Transverse colon (tissue), 4 donors: ENCODE measurements at regions not wholly inside any gene's neighbourhood (a gene's known extent, or its start where the extent isn't known, plus 50 kb on each side); places are given as distances from the start of the nearest gene placed in this dataset.

Source experiments
- DNase-seq: peaks from one replicate; pipeline ENCODE4 v3.0.0-alpha.2; 2019
- H3K27ac ChIP-seq, 4 donors: fragments of 200-600 bp; sonication (generic); 2 replicates each; pipeline ENCODE4 v1.5.1; 2016 to 2018; ENCODE audit warnings: inconsistent platforms in 4 of 4
- H3K27me3 ChIP-seq: fragments of 200-600 bp; sonication (generic); 2 replicates; pipeline ENCODE4 v1.5.1; 2017; ENCODE audit warnings: inconsistent platforms
- H3K36me3 ChIP-seq, 4 donors: fragments of 200-600 bp; sonication (generic); 2 replicates each; pipeline ENCODE4 v1.5.1; 2017 to 2019; ENCODE audit warnings: inconsistent platforms in 4 of 4
- H3K4me1 ChIP-seq, 4 donors: fragments of 200-600 bp; sonication (generic); 2 replicates each; pipeline ENCODE4 v1.5.1; 2017 to 2020; ENCODE audit warnings: inconsistent platforms in 4 of 4
- H3K4me3 ChIP-seq, 4 donors: fragments of 200-600 bp; sonication (generic); 1 replicate in 1 of 4; 2 replicates in 3 of 4; pipeline versions ENCODE4 v1.5.1 to v1.6.1; 2017 to 2019; ENCODE audit warnings: inconsistent platforms in 4 of 4
- H3K9me3 ChIP-seq, 2 donors: fragments of 200-600 bp; sonication (generic); 2 replicates each; pipeline ENCODE4 v1.5.1; 2017 to 2019; ENCODE audit warnings: inconsistent platforms in 2 of 2
- EP300 ChIP-seq: sonication (generic); formaldehyde crosslinking; IDR thresholded peaks from one replicate; pipeline ENCODE4 v1.6.1; 2017; ENCODE audit warnings: antibody characterized with exemption, low read depth
- POLR2A ChIP-seq: fragments of 450-650 bp; IDR thresholded peaks from one replicate; pipeline ENCODE4 v1.6.1; 2016; ENCODE audit warnings: antibody characterized with exemption, mild to moderate bottlenecking, moderate library complexity
- POLR2AphosphoS5 ChIP-seq, 3 donors: sonication (generic); formaldehyde crosslinking; IDR thresholded peaks; one replicate each; pipeline ENCODE4 v1.6.1; 2016; ENCODE audit warnings: antibody characterized with exemption in 3 of 3
- WGBS, 2 donors: methylation state at CpG; one replicate each; pipeline ENCODE4 v1.1.5; 2018; ENCODE audit warnings: low coverage in 1 of 2; 5-methylcytosine and 5-hydroxymethylcytosine counted together
- in situ Hi-C, 4 donors: fragments of 200-750 bp; cut with MboI; loops; one replicate each; pipeline versions ENCODE4 v1.15.0 to v1.15.1; 2017; ENCODE audit warnings: low sequenced_read_pairs in 3 of 4, low pct_ligation_motif_present in 1 of 4, low pct_unique_long_range_greater_than_20kb in 1 of 4
- intact Hi-C: fragments of 100-400 bp; cut with DNase I; formaldehyde crosslinking; loops from one replicate; pipeline ENCODE4 v1.15.1; 2023; ENCODE audit warnings: low total_unique reads
- TF ChIP-seq, protein P1 (sequence below), 5 experiments: fragments of 200-600 bp in 3 of 5; fragments of 450-650 bp in 2 of 5; sonication (generic) in 3 of 5; IDR thresholded peaks; 1 replicate in 2 of 5; 2 replicates in 3 of 5; pipeline ENCODE4 v1.5.1; 2016 to 2017; ENCODE audit warnings: antibody characterized with exemption in 5 of 5, inconsistent platforms in 3 of 5, mild to moderate bottlenecking in 2 of 5, moderate library complexity in 1 of 5

DNA sequence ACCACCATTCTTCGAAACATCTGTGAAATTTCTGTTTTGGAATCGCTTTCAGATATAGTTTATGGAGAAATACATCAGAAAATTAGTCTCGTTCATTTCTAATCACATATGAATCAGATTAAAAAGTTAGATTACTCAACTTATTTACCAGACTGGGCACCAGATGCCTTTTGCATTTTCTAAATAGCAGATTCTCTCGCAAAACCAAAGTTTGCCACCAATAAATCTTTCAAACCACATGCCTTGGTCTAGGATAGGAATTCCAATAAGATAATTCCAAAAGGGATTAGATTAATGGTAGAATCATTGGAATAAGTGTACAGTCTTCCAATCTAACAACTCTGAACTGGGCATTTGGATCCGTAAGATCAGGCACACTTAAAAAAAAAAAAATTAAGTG lies 160.4 kb upstream of the TAB2 start:
- in situ Hi-C loops: no loop called here

DNA sequence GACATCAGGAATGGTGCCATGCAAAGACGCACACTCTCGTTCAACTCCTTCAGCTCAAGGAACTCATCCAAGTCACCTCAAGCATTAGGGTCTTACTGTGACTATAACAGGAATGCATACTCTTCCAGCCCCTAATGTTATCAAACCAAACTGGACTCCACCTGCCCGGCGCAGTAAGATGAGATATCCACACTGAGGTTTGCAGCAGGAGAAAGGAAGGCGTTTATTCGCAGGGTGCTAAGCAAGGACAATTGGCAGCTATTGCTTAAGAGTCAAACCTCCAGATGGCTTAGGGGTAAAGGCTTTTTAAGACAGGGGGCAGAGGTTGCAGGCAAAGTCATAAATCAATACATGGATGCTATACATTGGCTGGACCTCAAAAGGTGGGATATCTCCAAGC lies 159.4 kb upstream of the TAB2 start:
- in situ Hi-C loops: no loop called here
- no peak for DNase-seq
- 85 to 94% methylated on average over 2 to 6 of the region's 6 CpGs for WGBS, 2 donors

More for the DNA sequence above, 160.4 kb upstream of the TAB2 start:
- Histone ChIP-seq H3K4me3 (no peak overlapping the region), H3K27ac (no peak overlapping the region), H3K4me1 (no peaks in the 10 kb centered on the region), H3K36me3 (no peaks in the 10 kb centered on the region), H3K27me3 (no peaks in the 10 kb centered on the region), H3K9me3 (no peaks in the 10 kb centered on the region)
- no peak for TF ChIP-seq EP300
- TF ChIP-seq POLR2AphosphoS5 (IDR thresholded peaks at IDR 0.05): no peak
- TF ChIP-seq POLR2A: no peak
- TF ChIP-seq, protein P1, sequence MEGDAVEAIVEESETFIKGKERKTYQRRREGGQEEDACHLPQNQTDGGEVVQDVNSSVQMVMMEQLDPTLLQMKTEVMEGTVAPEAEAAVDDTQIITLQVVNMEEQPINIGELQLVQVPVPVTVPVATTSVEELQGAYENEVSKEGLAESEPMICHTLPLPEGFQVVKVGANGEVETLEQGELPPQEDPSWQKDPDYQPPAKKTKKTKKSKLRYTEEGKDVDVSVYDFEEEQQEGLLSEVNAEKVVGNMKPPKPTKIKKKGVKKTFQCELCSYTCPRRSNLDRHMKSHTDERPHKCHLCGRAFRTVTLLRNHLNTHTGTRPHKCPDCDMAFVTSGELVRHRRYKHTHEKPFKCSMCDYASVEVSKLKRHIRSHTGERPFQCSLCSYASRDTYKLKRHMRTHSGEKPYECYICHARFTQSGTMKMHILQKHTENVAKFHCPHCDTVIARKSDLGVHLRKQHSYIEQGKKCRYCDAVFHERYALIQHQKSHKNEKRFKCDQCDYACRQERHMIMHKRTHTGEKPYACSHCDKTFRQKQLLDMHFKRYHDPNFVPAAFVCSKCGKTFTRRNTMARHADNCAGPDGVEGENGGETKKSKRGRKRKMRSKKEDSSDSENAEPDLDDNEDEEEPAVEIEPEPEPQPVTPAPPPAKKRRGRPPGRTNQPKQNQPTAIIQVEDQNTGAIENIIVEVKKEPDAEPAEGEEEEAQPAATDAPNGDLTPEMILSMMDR (IDR thresholded peaks at IDR 0.05): no peak
- 82 to 96% methylated on average over 4 to 5 of the region's 5 CpGs for WGBS, 2 donors
- intact Hi-C loops: no loop called here
- DNase-seq: no peak

GRCh38 chr6:149160943-149161342 lies 156.6 kb upstream of the TAB2 start:
- H3K27me3 ChIP-seq: no peaks in the 10 kb centered on the region
- no peaks in the 10 kb centered on the region for H3K36me3 ChIP-seq
- in situ Hi-C loops: no loop called here
- no peak overlapping the region for H3K4me3 ChIP-seq
- intact Hi-C loops: no loop called here
- no peak overlapping the region for H3K27ac ChIP-seq
- no peaks in the 10 kb centered on the region for H3K9me3 ChIP-seq
- no peak for DNase-seq
- no peaks in the 10 kb centered on the region for H3K4me1 ChIP-seq
- no peak for TF ChIP-seq POLR2A
- TF ChIP-seq POLR2AphosphoS5 (IDR thresholded peaks at IDR 0.05): no peak
- no peak for TF ChIP-seq EP300
- TF ChIP-seq, protein P1 (IDR thresholded peaks at IDR 0.05): no peak
- 29 to 82% methylated on average over 1 of the region's 1 CpG for WGBS, 2 donors

More for the DNA sequence above, 159.4 kb upstream of the TAB2 start:
- TF ChIP-seq, protein P1 (IDR thresholded peaks at IDR 0.05): no peak
- no peak for TF ChIP-seq EP300
- no peak for TF ChIP-seq POLR2A
- no peak for TF ChIP-seq POLR2AphosphoS5 (IDR thresholded peaks at IDR 0.05)
- Histone ChIP-seq H3K4me3 (no peak overlapping the region), H3K27ac (no peak overlapping the region), H3K27me3 (no peaks in the 10 kb centered on the region), H3K4me1 (no peaks in the 10 kb centered on the region), H3K36me3 (no peaks in the 10 kb centered on the region), H3K9me3 (no peaks in the 10 kb centered on the region)
- intact Hi-C loops: no loop called here

DNA sequence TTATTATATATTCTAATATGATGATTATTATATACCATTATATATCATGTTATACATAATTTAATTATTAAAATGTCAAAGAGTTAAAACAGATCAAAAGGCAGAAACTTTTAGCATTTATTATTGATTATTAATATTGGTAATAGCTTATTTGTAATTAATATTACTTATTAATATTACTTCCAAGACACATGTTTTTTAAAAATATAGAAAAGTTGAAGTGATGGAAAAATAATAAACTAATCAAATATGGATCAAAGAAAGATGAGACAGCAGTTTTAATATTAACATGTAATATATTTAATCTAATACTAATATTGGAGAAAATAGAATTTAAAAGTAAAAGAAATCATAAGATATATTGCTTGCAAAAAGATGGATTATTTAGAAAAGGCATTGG lies 154.6 kb upstream of the TAB2 start:
- H3K27me3 ChIP-seq: no peaks in the 10 kb centered on the region
- in situ Hi-C loops: no loop called here
- H3K4me3 ChIP-seq: no peak overlapping the region
- DNase-seq: no peak
- H3K9me3 ChIP-seq: no peaks in the 10 kb centered on the region
- intact Hi-C loops: no loop called here
- no peak overlapping the region for H3K27ac ChIP-seq
- H3K4me1 ChIP-seq: peaks cover 0 to 8% (median 0%) of the 10 kb centered on the region in 4 donors
- TF ChIP-seq POLR2AphosphoS5 (IDR thresholded peaks at IDR 0.05) (no peak), EP300 (no peak), POLR2A (no peak)
- TF ChIP-seq, protein P1 (IDR thresholded peaks at IDR 0.05): no peak
- H3K36me3 ChIP-seq: no peaks in the 10 kb centered on the region
